SH-SY5Y (cell line): ENCODE measurements at regions not wholly inside any gene's neighbourhood (a gene's known extent, or its start where the extent isn't known, plus 50 kb on each side); places are given as distances from the start of the nearest gene placed in this dataset.

Source experiments
- GATA2 ChIP-seq: IDR thresholded peaks from 2 replicates; pipeline ENCODE4 v1.6.1; 2011; ENCODE audit warnings: mild to moderate bottlenecking, low read depth, low read length
- GATA3 ChIP-seq: IDR thresholded peaks from 2 replicates; pipeline ENCODE4 v1.6.1; 2011; ENCODE audit warnings: low read depth, mild to moderate bottlenecking, low read length, moderate library complexity

DNA sequence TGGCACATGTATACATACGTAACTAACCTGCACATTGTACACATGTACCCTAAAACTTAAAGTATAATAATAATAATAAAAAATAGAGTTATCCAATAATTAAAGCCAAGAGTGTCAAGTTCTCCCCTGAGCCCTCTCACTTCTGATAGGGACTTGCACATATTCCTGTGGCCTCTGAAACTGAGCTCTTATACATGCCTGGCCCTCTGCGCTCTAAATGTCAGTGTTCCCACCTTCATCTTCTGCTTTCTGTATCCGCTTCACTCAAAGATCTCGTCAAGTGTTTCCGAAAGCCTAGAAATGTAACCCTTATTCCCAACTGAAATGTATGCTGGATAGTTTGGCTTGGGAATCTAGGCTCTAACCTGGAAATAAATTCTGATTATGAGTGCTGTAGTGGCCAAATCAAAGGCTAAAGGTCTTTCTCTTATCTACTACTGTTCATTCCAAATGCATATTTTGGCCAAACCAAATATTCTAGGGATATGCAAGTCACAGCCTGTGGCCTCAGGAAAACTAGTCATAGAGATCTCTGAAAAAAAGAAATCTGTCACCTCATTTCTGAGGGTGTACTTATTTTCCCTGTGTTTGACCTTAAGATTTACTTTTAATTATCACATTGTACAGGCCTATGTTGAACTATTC lies 99.5 kb upstream of the LYPLAL1 start:
- TF ChIP-seq GATA3 (no peak), GATA2 (no peak)

GRCh38 chr1:219075121-219075879 lies 98.4 kb upstream of the LYPLAL1 start:
- no peak for TF ChIP-seq GATA2
- no peak for TF ChIP-seq GATA3

DNA sequence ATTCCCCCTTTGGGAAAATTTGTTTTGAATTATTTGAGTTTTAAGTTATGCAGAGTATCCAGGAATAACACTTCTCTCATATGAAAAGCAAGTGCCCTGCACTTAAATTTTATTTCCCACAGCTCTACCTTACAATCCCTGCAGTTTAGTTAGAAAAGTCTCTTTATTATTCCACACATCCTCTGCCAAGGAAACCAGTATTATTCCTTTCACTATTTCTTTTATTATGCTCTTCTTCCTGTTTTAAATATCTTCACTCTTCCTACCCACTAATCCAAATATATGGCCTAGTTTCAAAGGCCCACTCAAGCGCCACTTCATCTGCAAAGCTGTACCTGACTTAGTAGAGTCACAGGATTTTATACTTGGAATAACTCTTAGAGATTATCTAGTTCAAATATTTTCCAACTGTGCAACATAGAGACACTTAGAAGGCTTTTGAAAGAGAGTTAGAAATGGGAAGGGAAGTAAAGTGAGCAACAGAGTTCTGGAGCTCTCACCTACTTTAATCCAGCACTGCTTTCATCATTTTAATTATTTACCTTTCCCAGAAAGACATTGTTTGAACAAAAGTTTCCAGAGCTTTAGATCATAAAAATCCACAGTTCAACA lies 97.2 kb upstream of the LYPLAL1 start:
- TF ChIP-seq GATA2 = no peak
- no peak for TF ChIP-seq GATA3

DNA sequence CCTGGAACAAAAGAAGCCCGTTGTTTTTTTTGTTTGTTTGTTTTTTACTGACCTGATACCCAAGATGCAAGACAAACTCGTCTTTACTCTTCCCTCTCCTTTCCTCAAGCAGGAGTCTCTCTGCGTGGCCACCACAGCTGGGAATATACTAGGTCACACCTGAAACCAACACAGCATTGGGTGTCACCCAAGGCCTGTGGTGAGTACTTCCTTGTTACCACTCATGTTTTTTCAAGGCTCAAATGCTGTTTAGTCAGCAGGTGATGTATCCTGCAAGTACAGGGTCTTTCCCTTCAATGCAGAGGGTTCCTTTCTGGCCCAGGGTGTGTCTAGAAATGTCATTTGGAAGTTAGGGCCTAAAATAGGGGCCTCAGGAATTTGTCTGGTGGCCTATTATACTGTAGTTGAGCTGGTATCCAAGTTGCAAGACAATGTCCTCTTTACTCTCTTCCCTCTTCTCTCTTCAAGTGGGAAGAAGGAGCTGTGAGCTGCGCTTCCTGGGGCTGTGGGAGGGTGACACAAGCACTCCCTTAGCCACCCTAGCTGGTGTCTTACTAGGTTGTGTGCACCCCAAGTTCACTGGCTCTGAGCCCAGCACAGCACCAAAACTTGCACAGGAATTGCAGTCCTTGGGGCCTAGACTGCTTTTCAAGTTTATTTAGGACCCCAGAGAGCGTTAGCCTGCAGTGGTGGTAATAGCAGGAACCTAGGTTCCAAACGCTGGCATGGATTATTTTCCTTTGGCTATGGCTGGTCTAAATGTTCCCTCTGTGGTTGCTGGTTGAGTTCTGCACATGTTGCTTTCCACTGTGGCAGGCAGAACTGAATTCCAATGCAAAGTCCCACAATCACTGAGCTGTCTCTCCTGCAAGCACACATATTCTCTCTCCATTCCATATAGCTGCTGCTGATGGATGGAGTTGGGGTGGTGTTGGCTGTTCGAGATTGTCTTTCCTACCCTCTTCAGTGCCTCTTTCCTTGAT lies 91.4 kb upstream of the LYPLAL1 start:
- no peak for TF ChIP-seq GATA3
- TF ChIP-seq GATA2 = no peak

DNA sequence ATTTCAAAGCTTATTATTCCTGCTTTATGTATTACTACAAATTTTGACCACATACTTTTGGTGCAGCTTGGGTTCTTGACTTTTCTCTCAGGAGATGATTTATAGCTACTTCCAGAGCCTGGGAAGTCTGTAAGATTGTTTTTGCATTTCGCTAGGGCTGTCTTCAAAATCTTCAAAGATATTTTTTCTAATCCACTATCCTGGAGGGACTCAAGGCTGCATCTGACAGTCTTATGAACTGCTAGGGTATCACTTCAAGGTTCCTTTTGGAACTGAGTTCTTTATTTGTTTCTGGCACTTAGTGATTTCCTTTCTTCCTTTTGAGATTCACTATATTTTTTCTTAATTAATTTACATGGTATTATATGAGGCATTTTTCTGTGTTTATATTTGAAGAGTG lies 90.0 kb upstream of the LYPLAL1 start:
- TF ChIP-seq GATA2 = no peak
- no peak for TF ChIP-seq GATA3

DNA sequence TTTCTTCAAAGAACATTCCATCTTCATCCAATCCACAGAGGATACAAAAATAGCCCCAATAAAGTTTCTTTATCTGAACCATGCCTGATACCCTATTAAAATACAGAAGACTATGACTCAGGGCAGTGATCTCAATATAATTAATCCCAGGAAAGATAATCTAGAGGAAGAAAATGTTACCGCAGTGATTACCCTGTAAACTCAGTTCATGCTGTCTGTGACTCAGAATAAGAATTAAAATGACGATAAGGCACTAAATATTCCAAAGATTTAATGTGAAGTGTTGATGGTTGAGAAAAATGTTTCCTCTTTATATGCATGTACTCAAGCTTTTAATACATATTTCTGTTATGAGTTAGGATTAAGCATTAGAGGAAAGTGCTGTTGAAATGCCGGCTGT lies 88.6 kb upstream of the LYPLAL1 start:
- TF ChIP-seq GATA2 (no peak), GATA3 (no peak)

- TF ChIP-seq GATA3 (no peak), GATA2 (no peak)
These were observed 87.7 kb upstream of the LYPLAL1 start for GRCh38 chr1:219085988-219086387.

DNA sequence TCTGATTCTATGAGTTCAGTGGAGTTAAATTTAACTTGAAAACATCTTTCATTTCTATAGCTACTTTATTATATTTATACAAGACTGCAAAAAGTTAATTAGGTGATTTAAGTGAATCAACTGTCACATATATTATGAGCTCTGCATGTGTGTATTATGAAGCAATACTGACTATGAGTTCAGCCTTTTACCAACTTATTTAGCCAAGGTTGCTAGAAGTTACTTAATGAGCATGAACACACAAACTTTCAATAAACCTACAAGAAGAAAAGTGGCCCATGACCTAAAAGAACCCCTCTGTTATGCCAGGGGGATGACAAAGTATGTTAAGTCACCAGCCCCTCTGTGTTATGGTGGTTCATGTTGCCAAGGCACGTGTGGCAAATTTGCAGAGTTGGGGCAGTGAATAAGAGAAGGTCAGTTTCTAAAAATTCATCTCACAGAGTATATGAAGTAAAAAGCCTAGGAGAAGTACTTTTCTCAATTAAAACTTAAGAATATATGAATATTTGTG lies 86.7 kb upstream of the LYPLAL1 start:
- TF ChIP-seq GATA3 = no peak
- TF ChIP-seq GATA2 = no peak

GRCh38 chr1:219088778-219089557 lies 84.7 kb upstream of the LYPLAL1 start:
- TF ChIP-seq GATA2 (no peak), GATA3 (no peak)

DNA sequence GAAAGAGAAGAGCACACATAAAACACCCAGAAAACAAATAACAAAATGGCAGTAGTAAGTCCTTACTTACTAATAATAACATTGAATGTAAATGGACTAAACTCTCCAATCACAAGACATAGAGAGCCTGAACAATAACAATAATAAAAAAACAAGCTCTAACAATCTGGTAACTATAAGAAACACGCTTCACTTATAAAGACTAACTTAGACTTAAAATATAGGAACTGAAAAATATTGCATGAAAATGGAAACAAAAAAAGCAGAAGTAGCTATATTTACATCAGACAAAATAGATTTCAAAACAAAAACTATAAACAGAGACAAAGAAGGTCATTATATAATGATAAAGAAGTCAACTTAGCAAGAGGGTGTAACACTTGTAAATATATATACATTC lies 83.1 kb upstream of the LYPLAL1 start:
- TF ChIP-seq GATA2 (no peak), GATA3 (no peak)

- TF ChIP-seq GATA3 = no peak
- TF ChIP-seq GATA2 = no peak
These were observed 81.5 kb upstream of the LYPLAL1 start for GRCh38 chr1:219092206-219092605.

DNA sequence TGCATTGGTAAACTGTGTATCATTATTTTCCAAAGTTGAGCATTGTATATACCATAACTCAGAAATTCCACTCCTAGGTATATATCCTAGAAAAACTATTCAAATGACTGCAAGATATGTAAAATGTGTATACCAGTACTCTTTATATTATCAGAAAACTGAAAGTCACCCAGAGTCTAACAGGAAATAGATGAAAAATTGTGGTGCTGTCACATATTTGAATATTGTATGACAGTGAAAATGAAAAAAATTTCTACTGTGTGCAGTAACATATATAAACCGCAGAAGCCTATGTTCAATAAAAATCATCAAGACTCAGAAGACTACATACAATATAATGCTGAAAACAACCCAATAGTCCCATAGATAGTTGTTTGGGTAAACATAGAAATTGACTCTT lies 74.4 kb upstream of the LYPLAL1 start:
- TF ChIP-seq GATA3 = no peak
- no peak for TF ChIP-seq GATA2

DNA sequence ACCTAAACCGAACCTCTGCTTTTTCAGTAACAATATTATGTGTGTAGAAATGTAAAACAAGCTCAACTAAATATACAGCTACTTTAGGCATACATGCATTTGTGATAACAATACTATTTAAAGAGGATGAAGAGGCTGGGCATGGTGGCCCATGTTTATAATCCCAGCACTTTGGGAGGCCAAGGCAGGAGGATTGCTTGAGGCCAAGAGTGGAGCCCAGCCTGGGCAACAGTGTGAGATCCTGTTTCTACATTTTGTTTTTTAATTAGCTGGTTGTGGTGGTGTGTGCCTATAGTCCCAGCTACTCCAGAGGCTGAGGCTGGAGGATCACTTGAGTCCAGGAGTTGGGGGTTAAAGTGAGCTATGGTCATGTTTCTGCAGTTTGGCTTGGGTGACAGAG lies 73.6 kb upstream of the LYPLAL1 start:
- no peak for TF ChIP-seq GATA2

- TF ChIP-seq GATA2 (no peak), GATA3 (no peak)
These were observed 67.8 kb upstream of the LYPLAL1 start for GRCh38 chr1:219105893-219106292.

DNA sequence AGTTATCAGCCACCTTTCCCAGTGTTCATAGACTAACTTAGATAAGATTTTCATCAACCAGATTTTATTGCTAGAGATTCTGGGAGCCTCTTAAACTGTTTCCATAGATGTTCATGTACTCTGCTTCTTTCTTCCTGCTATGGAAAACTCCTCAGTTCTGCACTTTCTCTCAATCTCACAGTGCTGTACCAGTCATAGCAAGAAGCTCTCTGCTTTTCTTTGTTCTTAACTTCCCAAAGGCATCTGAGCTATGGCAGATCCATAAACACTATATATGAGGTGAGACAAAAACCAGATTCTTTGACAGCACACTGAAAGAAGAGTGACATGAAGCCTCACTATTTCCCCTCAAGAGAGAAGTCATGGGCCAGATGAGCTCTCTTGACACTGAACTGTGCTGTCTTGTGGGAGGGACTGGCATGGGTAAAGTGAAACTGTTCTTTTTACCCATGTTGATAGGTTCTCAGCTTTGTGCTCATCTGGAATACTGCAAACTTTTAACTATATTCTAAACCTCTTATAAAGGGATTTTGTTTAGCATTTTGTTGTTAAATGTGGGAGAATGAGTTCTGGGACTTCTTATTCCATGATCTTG lies 64.2 kb upstream of the LYPLAL1 start:
- TF ChIP-seq GATA3 (no peak), GATA2 (no peak)
